Adrenal gland (tissue), 5 donors: ENCODE measurements at regions not wholly inside any gene's neighbourhood (a gene's known extent, or its start where the extent isn't known, plus 50 kb on each side); places are given as distances from the start of the nearest gene placed in this dataset.

Source experiments
- POLR2A ChIP-seq, 2 donors: fragments of 450-650 bp; IDR thresholded peaks; one replicate each; pipeline ENCODE4 v1.6.1; 2017; ENCODE audit warnings: antibody characterized with exemption in 2 of 2, mild to moderate bottlenecking in 2 of 2, moderate library complexity in 1 of 2
- TF ChIP-seq, protein P1 (sequence below), 6 experiments: fragments of 450-650 bp in 4 of 6; fragments of 200-600 bp in 2 of 6; sonication (generic) in 1 of 6; IDR thresholded peaks; 1 replicate in 5 of 6; 2 replicates in 1 of 6; pipeline versions ENCODE4 v1.5.1 to v1.8.0; 2016 to 2021; ENCODE audit warnings: antibody characterized with exemption in 6 of 6, mild to moderate bottlenecking in 2 of 6, moderate library complexity in 1 of 6
- donor health status: DM: no; HTN: no; CAD: no.

DNA sequence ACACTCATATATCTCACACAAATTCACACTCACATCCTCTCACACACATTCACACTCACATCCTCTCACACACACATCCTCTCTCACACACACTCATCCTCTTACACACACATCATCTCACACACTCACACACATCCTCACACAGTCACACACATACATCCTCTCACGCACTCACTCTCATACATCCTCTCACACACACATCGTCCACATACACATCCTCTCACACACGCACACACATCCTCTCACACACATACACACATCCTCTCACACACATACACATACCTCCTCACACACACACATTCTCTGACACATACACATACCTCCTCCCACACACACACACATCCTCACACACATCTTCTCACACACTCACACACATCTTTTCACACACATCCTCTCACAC lies 129.1 kb upstream of the SLC30A5 start:
- TF ChIP-seq, protein P1, sequence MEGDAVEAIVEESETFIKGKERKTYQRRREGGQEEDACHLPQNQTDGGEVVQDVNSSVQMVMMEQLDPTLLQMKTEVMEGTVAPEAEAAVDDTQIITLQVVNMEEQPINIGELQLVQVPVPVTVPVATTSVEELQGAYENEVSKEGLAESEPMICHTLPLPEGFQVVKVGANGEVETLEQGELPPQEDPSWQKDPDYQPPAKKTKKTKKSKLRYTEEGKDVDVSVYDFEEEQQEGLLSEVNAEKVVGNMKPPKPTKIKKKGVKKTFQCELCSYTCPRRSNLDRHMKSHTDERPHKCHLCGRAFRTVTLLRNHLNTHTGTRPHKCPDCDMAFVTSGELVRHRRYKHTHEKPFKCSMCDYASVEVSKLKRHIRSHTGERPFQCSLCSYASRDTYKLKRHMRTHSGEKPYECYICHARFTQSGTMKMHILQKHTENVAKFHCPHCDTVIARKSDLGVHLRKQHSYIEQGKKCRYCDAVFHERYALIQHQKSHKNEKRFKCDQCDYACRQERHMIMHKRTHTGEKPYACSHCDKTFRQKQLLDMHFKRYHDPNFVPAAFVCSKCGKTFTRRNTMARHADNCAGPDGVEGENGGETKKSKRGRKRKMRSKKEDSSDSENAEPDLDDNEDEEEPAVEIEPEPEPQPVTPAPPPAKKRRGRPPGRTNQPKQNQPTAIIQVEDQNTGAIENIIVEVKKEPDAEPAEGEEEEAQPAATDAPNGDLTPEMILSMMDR (IDR thresholded peaks at IDR 0.05) = no peak
- no peak for TF ChIP-seq POLR2A (IDR thresholded peaks at IDR 0.05)
